ENCODE measurements at regions not wholly inside any gene's neighbourhood (a gene's known extent, or its start where the extent isn't known, plus 50 kb on each side); places are given as distances from the start of the nearest gene placed in this dataset.

DNA sequence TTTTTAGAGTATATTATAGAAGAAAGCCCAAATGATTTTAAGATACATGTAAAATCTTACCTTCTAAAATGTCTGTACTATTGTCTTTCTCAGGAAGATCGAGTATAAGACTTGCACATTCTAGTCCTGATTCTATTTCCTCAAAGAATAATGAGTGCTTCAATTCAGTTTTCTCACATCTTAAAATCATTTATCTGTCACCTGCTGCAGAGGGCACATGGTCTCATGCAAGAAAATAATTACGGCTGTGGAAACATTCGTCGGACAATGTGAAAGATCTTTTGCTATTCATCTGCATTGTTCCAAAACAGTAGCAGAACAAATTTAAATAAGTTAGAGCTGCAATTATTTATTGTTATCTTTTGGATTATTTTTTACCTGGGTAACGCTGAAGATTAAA, 1403.5 kb downstream of the PCDH9 start:
- TF ChIP-seq CTCF (IDR thresholded peaks at IDR 0.05) = no peak
- no peak for TF ChIP-seq POLR2A (IDR thresholded peaks at IDR 0.05)
- no peak for TF ChIP-seq POLR2AphosphoS5 (IDR thresholded peaks at IDR 0.05)
- H3K4me3 ChIP-seq = no peak overlapping the region
- 65% methylated on average over 5 of the region's 5 CpGs for WGBS

GRCh38 chr13:65825039-65825438, 1405.1 kb downstream of the PCDH9 start:
- 19% methylated on average over 1 of the region's 1 CpG for WGBS
- no peaks in the 10 kb centered on the region for H3K9me3 ChIP-seq

More for the DNA sequence above, 1403.5 kb downstream of the PCDH9 start:
- intact Hi-C loops (cut with DNase I) = no loop called here
- Histone ChIP-seq H3K27ac (no peak overlapping the region), H3K9me3 (no peaks in the 10 kb centered on the region), H3K27me3 (replicated peaks; ENCODE audit: insufficient read depth) (no peaks in the 10 kb centered on the region), H3K4me1 (replicated peaks) (no peaks in the 10 kb centered on the region), H3K36me3 (no peaks in the 10 kb centered on the region)
- no peak for DNase-seq (ENCODE audit: low spot score)

GRCh38 chr13:65808061-65808460, 1422.1 kb downstream of the PCDH9 start:
- Histone ChIP-seq H3K36me3 (no peaks in the 10 kb centered on the region), H3K27me3 (replicated peaks; ENCODE audit: insufficient read depth) (no peaks in the 10 kb centered on the region), H3K27ac (no peak overlapping the region), H3K9me3 (no peaks in the 10 kb centered on the region), H3K4me1 (replicated peaks) (no peaks in the 10 kb centered on the region), H3K4me3 (no peak overlapping the region)
- intact Hi-C loops (cut with DNase I) = no loop called here
- no peak for DNase-seq (ENCODE audit: low spot score)
- TF ChIP-seq CTCF (IDR thresholded peaks at IDR 0.05) (no peak), POLR2A (IDR thresholded peaks at IDR 0.05) (no peak), POLR2AphosphoS5 (IDR thresholded peaks at IDR 0.05) (no peak)
- 63% methylated on average over 1 of the region's 1 CpG for WGBS

More at GRCh38 chr13:65825039-65825438, 1405.1 kb downstream of the PCDH9 start:
- Histone ChIP-seq H3K4me3 (no peak overlapping the region), H3K36me3 (no peaks in the 10 kb centered on the region), H3K4me1 (replicated peaks) (no peaks in the 10 kb centered on the region), H3K27ac (no peak overlapping the region), H3K27me3 (replicated peaks; ENCODE audit: insufficient read depth) (no peaks in the 10 kb centered on the region)
- intact Hi-C loops (cut with DNase I) = no loop called here
- DNase-seq (ENCODE audit: low spot score) = no peak
- TF ChIP-seq POLR2AphosphoS5 (IDR thresholded peaks at IDR 0.05) = no peak

GRCh38 chr13:65803530-65804392, 1426.4 kb downstream of the PCDH9 start:
- no peak overlapping the region for H3K4me3 ChIP-seq
- no peak overlapping the region for H3K27ac ChIP-seq
- no peak for DNase-seq (ENCODE audit: low spot score)
- intact Hi-C loops (cut with DNase I) = no loop called here
- H3K27me3 ChIP-seq (replicated peaks; ENCODE audit: insufficient read depth) = no peaks in the 10 kb centered on the region
- no peaks in the 10 kb centered on the region for H3K9me3 ChIP-seq
- WGBS = 86% methylated on average over 12 of the region's 12 CpGs
- no peak for TF ChIP-seq POLR2AphosphoS5 (IDR thresholded peaks at IDR 0.05)
- no peak for TF ChIP-seq CTCF (IDR thresholded peaks at IDR 0.05)
- TF ChIP-seq POLR2A (IDR thresholded peaks at IDR 0.05) = no peak
- no peaks in the 10 kb centered on the region for H3K36me3 ChIP-seq
- H3K4me1 ChIP-seq (replicated peaks) = no peaks in the 10 kb centered on the region

DNA sequence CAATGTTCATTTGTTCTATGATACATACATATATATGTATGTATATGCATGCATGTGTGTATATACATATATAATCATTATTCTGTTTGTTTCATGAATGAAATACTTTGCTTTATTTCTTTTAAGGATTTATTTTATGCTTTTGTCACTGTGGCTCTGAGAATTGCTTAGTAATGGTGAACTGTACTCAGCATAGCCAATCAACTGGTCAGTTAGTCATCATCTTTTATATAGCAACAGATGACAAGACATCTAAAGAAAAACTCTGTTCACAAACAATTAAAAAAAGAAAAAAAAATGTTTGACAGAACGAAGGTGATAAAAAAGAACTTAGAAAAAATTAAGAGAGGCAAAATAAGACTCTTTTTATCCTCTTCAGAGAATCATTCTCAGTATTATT, 1440.3 kb downstream of the PCDH9 start:
- DNase-seq (ENCODE audit: low spot score) = no peak
- 38% methylated on average over 1 of the region's 1 CpG for WGBS
- Histone ChIP-seq H3K36me3 (no peaks in the 10 kb centered on the region), H3K9me3 (no peaks in the 10 kb centered on the region), H3K27ac (no peak overlapping the region), H3K4me1 (replicated peaks) (no peaks in the 10 kb centered on the region), H3K4me3 (no peak overlapping the region), H3K27me3 (replicated peaks; ENCODE audit: insufficient read depth) (no peaks in the 10 kb centered on the region)
- no peak for TF ChIP-seq POLR2A (IDR thresholded peaks at IDR 0.05)
- no peak for TF ChIP-seq CTCF (IDR thresholded peaks at IDR 0.05)
- no peak for TF ChIP-seq POLR2AphosphoS5 (IDR thresholded peaks at IDR 0.05)
- intact Hi-C loops (cut with DNase I) = no loop called here

All from prostate gland (tissue), 2 donors.